ENCODE measurements at regions not wholly inside any gene's neighbourhood (a gene's known extent, or its start where the extent isn't known, plus 50 kb on each side); places are given as distances from the start of the nearest gene placed in this dataset.

- H3K79me2 ChIP-seq (ENCODE audit: control insufficient read depth, insufficient read depth, low read length): no peaks in the 10 kb centered on the region
- H3K36me3 ChIP-seq (replicated peaks in 1 of 2; ENCODE audit: control extremely low read depth in 1 of 2, control insufficient read depth in 1 of 2, extremely low read depth in 1 of 2, insufficient read depth in 2 of 2, low read length in 1 of 2): no peaks in the 10 kb centered on the region
- Mint-ChIP-seq H3K4me1 (no peaks in the 10 kb centered on the region), H3K4me3 (no peak overlapping the region), H3K27ac (no peak overlapping the region), H3K27me3 (no peaks in the 10 kb centered on the region), H3K9me3 (ENCODE audit: insufficient read depth) (peaks cover 6% of the 10 kb centered on the region)
- H3K9ac ChIP-seq (ENCODE audit: low read length): no peak overlapping the region
- no peak overlapping the region for H3K27ac ChIP-seq (ENCODE audit: low read length in 2 of 2)
- H3K4me3 ChIP-seq (ENCODE audit: control extremely low read depth in 1 of 5, extremely low read depth in 1 of 5, insufficient read depth in 1 of 5, low read depth in 2 of 5, low read length in 4 of 5): no peak overlapping the region
- no peak overlapping the region for H2AFZ ChIP-seq (ENCODE audit: insufficient read depth, low read depth, low read length, poor library complexity, severe bottlenecking)
- H4K20me1 ChIP-seq (ENCODE audit: control insufficient read depth, insufficient read depth, low read length, poor library complexity, severe bottlenecking): no peaks in the 10 kb centered on the region
- H3K4me2 ChIP-seq (replicated peaks; ENCODE audit: low read depth, low read length, poor library complexity, severe bottlenecking): no peak overlapping the region
- intact Hi-C loops (cut with micrococcal nuclease): no loop called here
- TF ChIP-seq CTCF (IDR thresholded peaks at IDR 0.05) (no peak), EZH2 (IDR thresholded peaks at IDR 0.05; ENCODE audit: borderline replicate concordance, insufficient read depth, low read depth, low read length, poor library complexity, severe bottlenecking) (no peak)
- no peaks in the 10 kb centered on the region for H3K27me3 ChIP-seq (replicated peaks in 1 of 4; ENCODE audit: control extremely low read depth in 1 of 4, control insufficient read depth in 3 of 4, insufficient read depth in 4 of 4, low read length in 3 of 4)
- CTCF ChIA-PET: no interaction called here
- POLR2A ChIA-PET: no interaction called here
- no peaks in the 10 kb centered on the region for H3K4me1 ChIP-seq (ENCODE audit: control insufficient read depth in 2 of 2, insufficient read depth in 2 of 2, low read length in 2 of 2)
- WGBS (ENCODE audit: insufficient coverage): 86% methylated on average over 2 of the region's 6 CpGs
- ATAC-seq (ENCODE audit: low read depth): no peak
- DNase-seq: no peak
- no peaks in the 10 kb centered on the region for H3K9me3 ChIP-seq (ENCODE audit: control extremely low read depth in 1 of 3, control insufficient read depth in 2 of 3, insufficient read depth in 1 of 3, low read length in 2 of 3)
Measured at GRCh38 chr10:111926286-111926685, 257.3 kb downstream of the GPAM start.

GRCh38 chr10:111933937-111934336 is 249.6 kb downstream of the GPAM start:
- Histone ChIP-seq H3K4me2 (replicated peaks; ENCODE audit: low read depth, low read length, poor library complexity, severe bottlenecking) (no peak overlapping the region), H3K9me3 (ENCODE audit: control extremely low read depth in 1 of 3, control insufficient read depth in 2 of 3, insufficient read depth in 1 of 3, low read length in 2 of 3) (no peaks in the 10 kb centered on the region), H3K79me2 (ENCODE audit: control insufficient read depth, insufficient read depth, low read length) (no peaks in the 10 kb centered on the region), H3K27ac (ENCODE audit: low read length in 2 of 2) (no peak overlapping the region), H3K36me3 (replicated peaks in 1 of 2; ENCODE audit: control extremely low read depth in 1 of 2, control insufficient read depth in 1 of 2, extremely low read depth in 1 of 2, insufficient read depth in 2 of 2, low read length in 1 of 2) (no peaks in the 10 kb centered on the region), H2AFZ (ENCODE audit: insufficient read depth, low read depth, low read length, poor library complexity, severe bottlenecking) (no peak overlapping the region), H4K20me1 (ENCODE audit: control insufficient read depth, insufficient read depth, low read length, poor library complexity, severe bottlenecking) (no peaks in the 10 kb centered on the region), H3K27me3 (replicated peaks in 1 of 4; ENCODE audit: control extremely low read depth in 1 of 4, control insufficient read depth in 3 of 4, insufficient read depth in 4 of 4, low read length in 3 of 4) (no peaks in the 10 kb centered on the region), H3K4me3 (ENCODE audit: control extremely low read depth in 1 of 5, extremely low read depth in 1 of 5, insufficient read depth in 1 of 5, low read depth in 2 of 5, low read length in 4 of 5) (no peak overlapping the region), H3K4me1 (ENCODE audit: control insufficient read depth in 2 of 2, insufficient read depth in 2 of 2, low read length in 2 of 2) (no peaks in the 10 kb centered on the region), H3K9ac (ENCODE audit: low read length) (no peak overlapping the region)
- 66% methylated on average over 4 of the region's 5 CpGs for WGBS (ENCODE audit: insufficient coverage)
- Mint-ChIP-seq H3K4me1 (no peaks in the 10 kb centered on the region), H3K27me3 (no peaks in the 10 kb centered on the region), H3K9me3 (ENCODE audit: insufficient read depth) (peaks cover 6% of the 10 kb centered on the region), H3K4me3 (no peak overlapping the region), H3K27ac (no peak overlapping the region)
- intact Hi-C loops (cut with micrococcal nuclease): no loop called here
- ChIA-PET POLR2A (no interaction called here), CTCF (no interaction called here)
- no peak for DNase-seq
- ATAC-seq (ENCODE audit: low read depth): no peak
- TF ChIP-seq EZH2 (IDR thresholded peaks at IDR 0.05; ENCODE audit: borderline replicate concordance, insufficient read depth, low read depth, low read length, poor library complexity, severe bottlenecking): no peak
- TF ChIP-seq CTCF (IDR thresholded peaks at IDR 0.05): no peak
